ENCODE measurements at regions not wholly inside any gene's neighbourhood (a gene's known extent, or its start where the extent isn't known, plus 50 kb on each side); places are given as distances from the start of the nearest gene placed in this dataset.

DNA sequence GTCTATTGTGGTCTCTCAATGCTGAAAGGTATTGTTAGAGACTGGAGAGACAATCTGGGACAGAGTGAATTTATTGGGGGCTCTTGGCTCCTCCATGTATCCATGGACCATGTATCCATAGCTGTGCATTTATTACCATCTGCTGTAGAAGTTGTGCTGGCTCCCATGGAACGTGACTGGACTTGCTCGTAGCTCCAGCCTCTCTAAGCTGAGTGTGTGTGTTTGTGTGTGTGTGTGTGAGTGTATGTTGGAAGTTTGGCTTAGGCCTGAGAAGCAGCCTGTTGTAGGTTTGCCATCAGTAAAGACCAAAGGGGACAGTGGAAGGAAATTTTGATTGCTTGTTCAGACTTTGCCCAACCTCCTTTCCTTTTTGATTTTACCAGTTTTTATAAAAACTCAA, 105.7 kb upstream of the USP24 start:
- TF ChIP-seq POLR2A (IDR thresholded peaks at IDR 0.05) (no peak), CTCF (IDR thresholded peaks at IDR 0.05) (no peak)

Measured in suprapubic skin (tissue), 3 donors.